RWPE1 (cell line): ENCODE measurements at regions not wholly inside any gene's neighbourhood (a gene's known extent, or its start where the extent isn't known, plus 50 kb on each side); places are given as distances from the start of the nearest gene placed in this dataset.

Experiments
- CTCF ChIA-PET: fragments of 350-600 bp; sonication (Branson Sonifier 250); formaldehyde crosslinking; extraction: SDS; loops from one replicate; lab custom pipeline; 2021; lab: Yijun Ruan, JAX
- POLR2A ChIA-PET: fragments of 400-600 bp; formaldehyde crosslinking; extraction: SDS; loops from one replicate; lab custom pipeline; 2020; ENCODE audit warnings: antibody characterized with exemption; ENCODE audit not compliant: low non-redundant PET; lab: Yijun Ruan, JAX
- DNase-seq: peaks from one replicate; pipeline ENCODE4 v3.0.0; 2012; ENCODE audit warnings: low spot score
- H3K27ac ChIP-seq: fragments of 450-650 bp; 2 replicates; pipeline ENCODE4 v1.5.1; 2017
- TF ChIP-seq, protein P1 (sequence below): fragments of 450-650 bp; conservative IDR thresholded peaks from 2 replicates; pipeline ENCODE4 v1.5.1; 2017; ENCODE audit warnings: low read depth, mild to moderate bottlenecking

- TF ChIP-seq, protein P1, sequence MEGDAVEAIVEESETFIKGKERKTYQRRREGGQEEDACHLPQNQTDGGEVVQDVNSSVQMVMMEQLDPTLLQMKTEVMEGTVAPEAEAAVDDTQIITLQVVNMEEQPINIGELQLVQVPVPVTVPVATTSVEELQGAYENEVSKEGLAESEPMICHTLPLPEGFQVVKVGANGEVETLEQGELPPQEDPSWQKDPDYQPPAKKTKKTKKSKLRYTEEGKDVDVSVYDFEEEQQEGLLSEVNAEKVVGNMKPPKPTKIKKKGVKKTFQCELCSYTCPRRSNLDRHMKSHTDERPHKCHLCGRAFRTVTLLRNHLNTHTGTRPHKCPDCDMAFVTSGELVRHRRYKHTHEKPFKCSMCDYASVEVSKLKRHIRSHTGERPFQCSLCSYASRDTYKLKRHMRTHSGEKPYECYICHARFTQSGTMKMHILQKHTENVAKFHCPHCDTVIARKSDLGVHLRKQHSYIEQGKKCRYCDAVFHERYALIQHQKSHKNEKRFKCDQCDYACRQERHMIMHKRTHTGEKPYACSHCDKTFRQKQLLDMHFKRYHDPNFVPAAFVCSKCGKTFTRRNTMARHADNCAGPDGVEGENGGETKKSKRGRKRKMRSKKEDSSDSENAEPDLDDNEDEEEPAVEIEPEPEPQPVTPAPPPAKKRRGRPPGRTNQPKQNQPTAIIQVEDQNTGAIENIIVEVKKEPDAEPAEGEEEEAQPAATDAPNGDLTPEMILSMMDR: no peak
- ChIA-PET CTCF (interaction anchor here (0.8 kb wide), 1 partner anchor 314 kb away, joined by 4 read pairs; no protein-coding TSS in a partner anchor), POLR2A (no interaction called here)
- DNase-seq: no peak
- H3K27ac ChIP-seq: no peak overlapping the region
Measured at GRCh38 chr10:78366663-78367411, 333.2 kb downstream of the RPS24 start.

GRCh38 chr10:78367751-78368150 lies 334.1 kb downstream of the RPS24 start:
- CTCF ChIA-PET: no interaction called here
- no peak for DNase-seq
- POLR2A ChIA-PET: no interaction called here
- no peak overlapping the region for H3K27ac ChIP-seq
- TF ChIP-seq, protein P1: no peak

- POLR2A ChIA-PET: no interaction called here
- CTCF ChIA-PET: interaction anchor here (0.5 to 0.7 kb wide), 2 partner anchors 324 to 831 kb away, joined by 3 to 6 read pairs; no protein-coding TSS in a partner anchor
- no peak for DNase-seq
- TF ChIP-seq, protein P1: no peak
- H3K27ac ChIP-seq: no peak overlapping the region
Measured at GRCh38 chr10:78371136-78371535, 337.5 kb downstream of the RPS24 start.

- TF ChIP-seq, protein P1: no peak
- H3K27ac ChIP-seq: no peak overlapping the region
- POLR2A ChIA-PET: no interaction called here
- CTCF ChIA-PET: no interaction called here
- DNase-seq: no peak
Measured at GRCh38 chr10:78372806-78373205, 339.1 kb downstream of the RPS24 start.

DNA sequence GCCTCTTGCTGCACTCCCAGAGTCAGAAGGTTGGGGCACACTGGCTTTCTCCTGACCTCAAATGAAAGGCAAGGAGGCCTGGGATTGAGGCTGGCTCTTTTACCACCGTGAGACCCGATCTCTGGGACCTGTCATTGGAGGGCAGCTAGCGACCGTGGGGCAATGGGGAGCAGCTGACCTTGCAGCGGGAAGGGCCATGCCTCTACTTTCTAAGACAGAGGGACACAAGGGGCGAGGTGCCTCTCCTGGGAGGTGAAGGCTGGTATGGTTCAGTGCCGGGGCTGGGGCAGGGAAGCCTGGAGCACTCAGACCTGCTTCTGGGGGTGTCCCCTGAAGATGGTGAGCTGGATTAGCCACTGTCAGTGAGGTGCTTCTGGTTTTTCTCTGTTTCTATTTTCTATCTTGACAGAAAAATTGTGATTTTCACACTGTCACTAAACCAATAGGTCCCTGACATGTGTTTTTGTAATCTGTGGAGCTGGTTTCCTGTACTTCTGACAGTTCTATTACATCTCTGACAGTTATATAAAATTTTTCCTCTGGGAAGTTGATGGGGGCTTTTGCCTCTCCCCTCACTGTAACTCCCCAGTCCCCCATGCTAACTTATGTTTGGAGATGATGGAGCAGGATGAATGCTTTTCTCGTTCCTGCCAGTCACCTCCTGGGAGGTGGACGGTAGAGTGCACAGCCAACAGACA lies 340.8 kb downstream of the RPS24 start:
- no peak for DNase-seq
- POLR2A ChIA-PET: no interaction called here
- TF ChIP-seq, protein P1: no peak
- H3K27ac ChIP-seq: no peak overlapping the region
- CTCF ChIA-PET: no interaction called here

- TF ChIP-seq, protein P1: no peak
- ChIA-PET POLR2A (no interaction called here), CTCF (interaction anchor here (0.7 kb wide), 2 partner anchors 38 to 822 kb away, joined by 3 to 4 read pairs; no protein-coding TSS in a partner anchor)
- no peak for DNase-seq
- no peak overlapping the region for H3K27ac ChIP-seq
Measured at GRCh38 chr10:78375854-78376785, 342.5 kb downstream of the RPS24 start.
